Nephron progenitor cell (in vitro differentiated cells): ENCODE measurements at regions not wholly inside any gene's neighbourhood (a gene's known extent, or its start where the extent isn't known, plus 50 kb on each side); places are given as distances from the start of the nearest gene placed in this dataset.

ENCODE experiments used
- DNase-seq: peaks from one replicate; pipeline ENCODE4 v3.0.0; 2021
- H3K27ac Mint-ChIP-seq: 2 replicates; pipeline ENCODE4 v1.8.0; 2021; ENCODE audit warnings: mild to moderate bottlenecking, moderate library complexity, mixed read lengths
- H3K27me3 Mint-ChIP-seq: 2 replicates; pipeline ENCODE4 v1.8.0; 2021; ENCODE audit warnings: mild to moderate bottlenecking, low read depth, mixed read lengths; ENCODE audit not compliant: poor library complexity
- H3K36me3 Mint-ChIP-seq: 2 replicates; pipeline ENCODE4 v1.8.0; 2021; ENCODE audit warnings: low read depth, mixed read lengths
- H3K4me1 Mint-ChIP-seq: 2 replicates; pipeline ENCODE4 v1.8.0; 2021; ENCODE audit warnings: mixed read lengths
- H3K4me3 Mint-ChIP-seq: 2 replicates; pipeline ENCODE4 v1.8.0; 2021; ENCODE audit warnings: mild to moderate bottlenecking, moderate library complexity, mixed read lengths
- H3K9me3 Mint-ChIP-seq: 2 replicates; pipeline ENCODE4 v1.8.0; 2021; ENCODE audit warnings: mild to moderate bottlenecking, moderate library complexity, mixed read lengths
- CTCF ChIP-seq: fragments of 200-600 bp; sonication (generic); IDR thresholded peaks from 2 replicates; pipeline ENCODE4 v1.5.0; 2021; ENCODE audit warnings: antibody characterized with exemption

- Mint-ChIP-seq H3K27me3 (peaks cover 11% of the 10 kb centered on the region), H3K4me3 (no peak overlapping the region), H3K9me3 (peaks cover 17% of the 10 kb centered on the region), H3K4me1 (peaks cover 12% of the 10 kb centered on the region), H3K36me3 (no peaks in the 10 kb centered on the region), H3K27ac (no peak overlapping the region)
- DNase-seq, result no peak
- no peak for TF ChIP-seq CTCF
Measured at GRCh38 chr10:1882728-1883127, 145.4 kb upstream of the ADARB2 start.

DNA sequence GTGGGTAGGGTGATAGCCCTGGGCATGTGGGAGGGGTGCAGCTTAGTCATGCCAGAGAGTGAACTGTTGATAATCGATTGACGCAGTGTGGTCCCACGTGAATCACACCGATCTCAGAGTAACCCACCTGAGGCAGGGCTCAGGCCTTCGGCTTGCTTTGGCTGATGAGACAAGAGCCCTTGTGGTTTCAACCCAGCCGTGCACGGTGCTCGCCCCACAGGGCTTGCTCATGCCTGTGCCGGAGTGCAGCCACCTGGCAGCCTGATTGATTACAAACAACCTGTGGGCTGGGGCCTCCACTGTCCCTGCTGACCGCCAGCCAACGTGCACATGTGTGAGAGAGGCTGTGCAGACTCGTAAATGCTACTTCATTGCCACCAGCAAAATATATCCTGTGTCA is 144.9 kb upstream of the ADARB2 start:
- H3K4me1 Mint-ChIP-seq, result peaks cover 12% of the 10 kb centered on the region
- no peak for TF ChIP-seq CTCF
- no peak overlapping the region for H3K4me3 Mint-ChIP-seq
- DNase-seq, result no peak
- peaks cover 17% of the 10 kb centered on the region for H3K9me3 Mint-ChIP-seq
- H3K36me3 Mint-ChIP-seq, result no peaks in the 10 kb centered on the region
- no peak overlapping the region for H3K27ac Mint-ChIP-seq
- H3K27me3 Mint-ChIP-seq, result peaks cover 11% of the 10 kb centered on the region

DNA sequence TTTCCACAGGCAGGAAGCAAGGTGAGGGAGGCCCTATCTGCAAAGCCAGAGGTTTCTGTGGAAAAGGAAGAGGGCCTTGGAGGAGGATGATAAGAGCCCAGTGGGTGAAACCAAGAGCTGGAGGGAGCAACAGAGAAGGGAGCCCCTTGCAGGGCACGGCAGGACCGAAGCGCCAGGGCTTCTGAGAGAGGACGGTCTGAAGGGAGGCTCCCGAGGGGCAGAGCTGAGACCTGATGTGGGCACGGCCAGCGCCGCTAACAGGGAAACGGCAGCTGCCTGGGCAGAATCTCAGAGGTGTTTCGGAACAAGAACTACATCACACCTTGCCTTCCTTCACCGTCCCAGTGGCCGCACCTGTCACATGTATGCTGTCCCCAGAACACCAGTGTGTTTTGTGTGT is 144.3 kb upstream of the ADARB2 start:
- no peaks in the 10 kb centered on the region for H3K36me3 Mint-ChIP-seq
- H3K9me3 Mint-ChIP-seq, result peaks cover 13% of the 10 kb centered on the region
- peaks cover 12% of the 10 kb centered on the region for H3K4me1 Mint-ChIP-seq
- H3K27me3 Mint-ChIP-seq, result peaks cover 11% of the 10 kb centered on the region
- no peak for DNase-seq
- no peak for TF ChIP-seq CTCF
- no peak overlapping the region for H3K4me3 Mint-ChIP-seq
- H3K27ac Mint-ChIP-seq, result no peak overlapping the region

DNA sequence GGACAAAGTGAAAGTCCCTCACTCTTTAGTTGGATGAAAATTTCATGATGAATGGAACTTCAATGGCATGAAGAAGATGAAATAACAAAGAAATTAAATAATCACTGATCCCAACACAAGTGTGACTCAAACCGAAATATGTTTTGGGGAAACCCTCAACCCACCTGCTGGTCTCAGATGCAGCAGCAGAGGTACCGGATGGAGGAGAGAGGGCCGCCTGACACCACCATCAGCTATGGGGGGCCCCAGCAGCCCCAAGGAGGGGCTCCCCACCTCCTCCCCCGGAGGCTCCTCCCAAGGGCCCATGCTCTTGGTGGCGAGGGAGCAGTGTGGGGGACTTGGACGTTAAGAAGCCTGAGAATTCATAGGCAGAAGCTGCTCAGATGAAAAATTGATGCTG is 137.2 kb upstream of the ADARB2 start:
- H3K9me3 Mint-ChIP-seq, result peaks cover 15% of the 10 kb centered on the region
- no peak for DNase-seq
- no peaks in the 10 kb centered on the region for H3K4me1 Mint-ChIP-seq
- no peaks in the 10 kb centered on the region for H3K36me3 Mint-ChIP-seq
- no peak overlapping the region for H3K27ac Mint-ChIP-seq
- H3K27me3 Mint-ChIP-seq, result peaks cover 5% of the 10 kb centered on the region
- TF ChIP-seq CTCF, result no peak
- no peak overlapping the region for H3K4me3 Mint-ChIP-seq

DNA sequence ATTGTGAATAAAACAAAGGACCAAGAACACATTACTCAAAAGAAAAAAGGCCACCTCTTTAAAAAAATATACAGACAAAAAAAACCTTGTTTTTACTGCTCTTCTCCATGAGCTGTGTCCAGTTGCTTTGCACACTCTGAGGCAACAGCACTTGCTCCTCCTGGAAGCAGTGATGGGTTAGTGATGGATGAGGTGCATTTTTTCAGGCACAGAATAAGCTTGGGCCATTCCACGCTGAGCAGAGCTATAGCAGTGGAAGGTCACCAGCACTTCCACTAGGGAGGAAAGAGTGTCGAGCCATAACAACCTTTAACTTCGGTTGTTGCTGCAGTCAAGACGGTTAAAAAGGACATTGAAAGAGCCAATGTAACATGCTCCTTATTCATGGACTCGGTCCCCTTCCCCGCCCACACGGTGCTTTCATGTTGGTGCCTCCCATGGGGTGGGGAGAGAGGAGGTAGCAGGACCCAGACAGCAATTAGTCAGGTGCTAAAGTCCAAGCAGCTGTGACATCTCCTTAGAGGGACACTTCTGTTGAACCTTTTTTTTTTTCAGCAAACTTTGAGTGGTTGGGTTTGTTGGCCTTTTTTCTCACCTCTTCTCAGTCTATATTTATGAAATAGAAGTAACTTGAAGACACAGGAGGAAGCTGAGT is 136.5 kb upstream of the ADARB2 start:
- Mint-ChIP-seq H3K9me3 (peaks cover 15% of the 10 kb centered on the region), H3K36me3 (no peaks in the 10 kb centered on the region), H3K27me3 (peaks cover 5% of the 10 kb centered on the region), H3K4me1 (no peaks in the 10 kb centered on the region), H3K27ac (no peak overlapping the region), H3K4me3 (no peak overlapping the region)
- no peak for TF ChIP-seq CTCF
- no peak for DNase-seq

- no peaks in the 10 kb centered on the region for H3K4me1 Mint-ChIP-seq
- no peak overlapping the region for H3K27ac Mint-ChIP-seq
- peaks cover 6% of the 10 kb centered on the region for H3K27me3 Mint-ChIP-seq
- H3K36me3 Mint-ChIP-seq, result no peaks in the 10 kb centered on the region
- DNase-seq, result no peak
- H3K4me3 Mint-ChIP-seq, result no peak overlapping the region
- no peak for TF ChIP-seq CTCF
- peaks cover 15% of the 10 kb centered on the region for H3K9me3 Mint-ChIP-seq
Measured at GRCh38 chr10:1872151-1872726, 134.9 kb upstream of the ADARB2 start.
